A549 (cell line): ENCODE measurements at regions not wholly inside any gene's neighbourhood (a gene's known extent, or its start where the extent isn't known, plus 50 kb on each side); places are given as distances from the start of the nearest gene placed in this dataset.

Source experiments
- ATAC-seq, 2 experiments: fragments of 200-7000 bp in 1 of 2; fragments of >200 bp in 1 of 2; cut with Nextera tagmentation in 1 of 2; cut with Tn5 transposase in 1 of 2; 3 replicates each; pipeline versions ENCODE4 v1.8.0 to v1.9.1; 2018 to 2020; ENCODE audit warnings: mild to moderate bottlenecking in 1 of 2, moderate library complexity in 1 of 2
- CTCF ChIA-PET: fragments of 300-600 bp; sonication (Branson Sonifier 250); formaldehyde crosslinking; extraction: SDS; loops from one replicate; lab custom pipeline; 2021; ENCODE audit warnings: antibody characterized with exemption, inconsistent platforms; lab: Yijun Ruan, JAX
- POLR2A ChIA-PET: fragments of 350-600 bp; formaldehyde crosslinking; extraction: SDS; loops from one replicate; lab custom pipeline; 2021; ENCODE audit warnings: antibody characterized with exemption, inconsistent platforms; lab: Yijun Ruan, JAX
- DNase-seq, 2 experiments: peaks; one replicate each; pipeline versions ENCODE4 v3.0.0 to v3.0.0-alpha.2; 2011 to 2016; ENCODE audit warnings: low read depth in 1 of 2, low spot score in 1 of 2
- FAIRE-seq: peaks from 2 replicates; lab custom pipeline; 2011; peaks lifted over from hg19 to GRCh38; lab: Jason Lieb, UNC
- H3K27ac ChIP-seq, 2 experiments: fragments of >200 bp; sonication (Bioruptor Twin); formaldehyde crosslinking; 3 replicates each; pipeline ENCODE4 v1.5.1; 2016 to 2017
- H3K4me1 ChIP-seq: fragments of >200 bp; sonication (Bioruptor Twin); formaldehyde crosslinking; 3 replicates; pipeline ENCODE4 v1.6.1; 2016
- H3K4me2 ChIP-seq: fragments of >200 bp; sonication (Bioruptor Twin); formaldehyde crosslinking; 3 replicates; pipeline ENCODE4 v1.6.1; 2016
- H3K4me3 ChIP-seq: fragments of >200 bp; sonication (Bioruptor Twin); formaldehyde crosslinking; 3 replicates; pipeline ENCODE4 v1.5.1; 2016
- H3K9me3 ChIP-seq: fragments of >200 bp; sonication (Bioruptor Twin); formaldehyde crosslinking; 3 replicates; pipeline ENCODE4 v1.6.1; 2016
- ATOH8 ChIP-seq: fragments of 250-450 bp; sonication (Bioruptor Pico); IDR thresholded peaks from 2 replicates; pipeline ENCODE4 v1.5.0; 2020; ENCODE audit warnings: low read depth, mild to moderate bottlenecking, moderate library complexity
- BCL3 ChIP-seq: fragments of >200 bp; sonication (Bioruptor Twin); formaldehyde crosslinking; IDR thresholded peaks from 3 replicates; pipeline ENCODE4 v1.6.1; 2016
- CHD2 ChIP-seq: fragments of 150-350 bp; IDR thresholded peaks from 2 replicates; pipeline ENCODE4 v1.6.1; 2014; ENCODE audit warnings: low read length; ENCODE audit not compliant: partially characterized antibody
- CHD4 ChIP-seq: fragments of 200-600 bp; sonication (generic); IDR thresholded peaks from 2 replicates; pipeline ENCODE4 v1.6.1; 2016; ENCODE audit warnings: antibody characterized with exemption, mild to moderate bottlenecking, borderline replicate concordance
- CTCF ChIP-seq: fragments of >200 bp; sonication (Bioruptor Twin); formaldehyde crosslinking; IDR thresholded peaks from 3 replicates; pipeline ENCODE4 v1.5.1; 2016
- ELK1 ChIP-seq: fragments of 150-350 bp; IDR thresholded peaks from 2 replicates; pipeline ENCODE4 v1.6.1; 2014; ENCODE audit warnings: low read depth, mild to moderate bottlenecking, low read length
- HMGXB4 ChIP-seq: fragments of 250-450 bp; sonication (Bioruptor Pico); IDR thresholded peaks from 2 replicates; pipeline ENCODE4 v1.5.0; 2021; ENCODE audit warnings: mild to moderate bottlenecking, moderate library complexity, borderline replicate concordance
- HOXA7 ChIP-seq: fragments of 250-450 bp; sonication (Bioruptor Pico); IDR thresholded peaks from 2 replicates; pipeline ENCODE4 v1.5.0; 2020; ENCODE audit warnings: mild to moderate bottlenecking, moderate library complexity
- HOXB13 ChIP-seq: fragments of 250-450 bp; sonication (Bioruptor Pico); IDR thresholded peaks from 2 replicates; pipeline ENCODE4 v1.5.0; 2020; ENCODE audit warnings: low read depth, mild to moderate bottlenecking, moderate library complexity
- MAFK ChIP-seq: fragments of 450-650 bp; IDR thresholded peaks from 2 replicates; pipeline ENCODE4 v1.6.1; 2014; ENCODE audit not compliant: partially characterized antibody
- NPAS2 ChIP-seq: fragments of 250-450 bp; sonication (Bioruptor Pico); IDR thresholded peaks from 2 replicates; pipeline ENCODE4 v1.8.0; 2022; ENCODE audit warnings: mild to moderate bottlenecking, moderate library complexity, borderline replicate concordance
- POLR2AphosphoS2 ChIP-seq: conservative IDR thresholded peaks from 2 replicates; pipeline ENCODE4 v1.6.1; 2012; ENCODE audit warnings: low read length, improper control_type of control experiment, inconsistent platforms
- RAD21 ChIP-seq, 2 experiments: fragments of >200 bp in 1 of 2; sonication (Bioruptor Twin) in 1 of 2; formaldehyde crosslinking in 1 of 2; IDR thresholded peaks in 1 of 2; conservative IDR thresholded peaks in 1 of 2; 2 replicates in 1 of 2; 3 replicates in 1 of 2; pipeline ENCODE4 v1.6.1; 2012 to 2018; ENCODE audit warnings: inconsistent platforms in 1 of 2
- USF2 ChIP-seq: fragments of 450-650 bp; IDR thresholded peaks from 2 replicates; pipeline ENCODE4 v1.6.1; 2014; ENCODE audit warnings: antibody characterized with exemption
- ZC3H11A ChIP-seq: fragments of 450-650 bp; IDR thresholded peaks from 2 replicates; pipeline ENCODE4 v1.6.1; 2014; ENCODE audit warnings: antibody characterized with exemption, mild to moderate bottlenecking
- ZFP36 ChIP-seq: fragments of 450-650 bp; IDR thresholded peaks from 2 replicates; pipeline ENCODE4 v1.6.1; 2014; ENCODE audit warnings: borderline replicate concordance; ENCODE audit not compliant: partially characterized antibody
- WGBS: methylation state at CpG from one replicate; pipeline ENCODE4 v1.1.6; 2017; ENCODE audit errors: missing lambda C conversion rate; 5-methylcytosine and 5-hydroxymethylcytosine counted together

GRCh38 chrX:94089149-94089548, 415.1 kb downstream of the FAM133A start:
- POLR2A ChIA-PET: no interaction called here
- FAIRE-seq (no peak), DNase-seq (no peak)
- peak; percentile 32 for TF ChIP-seq MAFK
- TF ChIP-seq BCL3: no peak
- TF ChIP-seq, all 56 proteins: peak for 1
- Histone ChIP-seq H3K27ac (no peak overlapping the region), H3K9me3 (no peaks in the 10 kb centered on the region), H3K4me3 (no peak overlapping the region), H3K4me1 (no peaks in the 10 kb centered on the region), H3K4me2 (no peak overlapping the region)
- CTCF ChIA-PET: no interaction called here
- no peak for ATAC-seq
- 0% methylated on average over 1 of the region's 1 CpG for WGBS

- no peak overlapping the region for H3K4me3 ChIP-seq
- no peak overlapping the region for H3K27ac ChIP-seq
- no peak overlapping the region for H3K4me2 ChIP-seq
- ChIA-PET POLR2A (no interaction called here), CTCF (no interaction called here)
- H3K4me1 ChIP-seq: no peaks in the 10 kb centered on the region
- ATAC-seq (no peak), FAIRE-seq (no peak), DNase-seq (no peak)
- TF ChIP-seq ATOH8 (no peak), CHD4 (no peak), NPAS2 (CRISPR knock-in tag) (no peak), ELK1 (no peak), RAD21 (conservative IDR thresholded peaks at IDR 0.05 in 1 of 2, IDR thresholded peaks at IDR 0.05 in 1 of 2) (no peak), ZC3H11A (no peak), CTCF (no peak), ZFP36 (no peak), USF2 (no peak), CHD2 (no peak), HOXA7 (no peak), HMGXB4 (no peak), HOXB13 (no peak)
- no peaks in the 10 kb centered on the region for H3K9me3 ChIP-seq
Observed at GRCh38 chrX:94097868-94098267, 423.9 kb downstream of the FAM133A start.

- H3K9me3 ChIP-seq: no peaks in the 10 kb centered on the region
- ATAC-seq (no peak), FAIRE-seq (no peak), DNase-seq (no peak)
- TF ChIP-seq POLR2AphosphoS2 (no peak), BCL3 (no peak), RAD21 (conservative IDR thresholded peaks at IDR 0.05 in 1 of 2, IDR thresholded peaks at IDR 0.05 in 1 of 2) (0 out of 5 replicates have a peak, but pooled peaks of 1 of the 2 experiments have one; percentile 3)
- no peaks in the 10 kb centered on the region for H3K4me1 ChIP-seq
- WGBS: 6% methylated on average over 3 of the region's 3 CpGs
- H3K4me3 ChIP-seq: no peak overlapping the region
- ChIA-PET CTCF (no interaction called here), POLR2A (no interaction called here)
- no peak overlapping the region for H3K27ac ChIP-seq
- H3K4me2 ChIP-seq: no peak overlapping the region
Observed at GRCh38 chrX:94107981-94108380, 434.0 kb downstream of the FAM133A start.
